HepG2 (cell line): ENCODE measurements at regions not wholly inside any gene's neighbourhood (a gene's known extent, or its start where the extent isn't known, plus 50 kb on each side); places are given as distances from the start of the nearest gene placed in this dataset.

Experiments used
- ATAC-seq: fragments of 200-7000 bp; cut with Tn5 transposase; 3 replicates; pipeline ENCODE4 v1.9.1; 2020; ENCODE audit warnings: mild to moderate bottlenecking, moderate library complexity
- BruUV-seq: library from RNA; stranded (reverse); fragments of 400-500 nt; replicated peaks from 2 replicates; lab custom pipeline; 2021; lab: Mats Ljungman, UMichigan
- CTCF ChIA-PET: fragments of 300-600 bp; formaldehyde crosslinking; extraction: SDS; loops from one replicate; lab custom pipeline; 2021; ENCODE audit warnings: low total read pairs, inconsistent platforms, low intra/inter-chr PET ratio; lab: Yijun Ruan, JAX
- POLR2A ChIA-PET: fragments of 350-600 bp; sonication (Branson Sonifier 250); formaldehyde crosslinking; loops from one replicate; lab custom pipeline; 2020; ENCODE audit warnings: antibody characterized with exemption, inconsistent platforms; lab: Yijun Ruan, JAX
- DNase-seq: peaks from one replicate; pipeline ENCODE4 v3.0.0-alpha.2; 2015; ENCODE audit warnings: low spot score
- FAIRE-seq: peaks from 3 replicates; lab custom pipeline; 2011; peaks lifted over from hg19 to GRCh38; lab: Jason Lieb, UNC
- H2AFZ ChIP-seq: one replicate; pipeline ENCODE4 v1.6.1; 2011; ENCODE audit warnings: low read length, inconsistent platforms
- H3K27ac ChIP-seq: fragments of 300-600 bp; 3 replicates; pipeline ENCODE4 v1.8.0; 2011; ENCODE audit warnings: mixed run types, mild to moderate bottlenecking, mixed read lengths, low read length, inconsistent platforms; ENCODE audit not compliant: insufficient read depth; ENCODE audit errors: extremely low read length
- H3K27me3 ChIP-seq, 2 experiments: fragments of 200-600 bp in 1 of 2; 2 replicates in 1 of 2; 3 replicates in 1 of 2; pipeline versions ENCODE4 v1.6.0 to v1.8.0; 2011; ENCODE audit warnings: low read length in 2 of 2, mild to moderate bottlenecking in 2 of 2, moderate library complexity in 2 of 2, inconsistent platforms in 1 of 2; ENCODE audit not compliant: insufficient read depth in 2 of 2, control insufficient read depth in 1 of 2
- H3K36me3 ChIP-seq, 2 experiments: fragments of 200-600 bp in 1 of 2; replicated peaks in 1 of 2; 2 replicates in 1 of 2; 3 replicates in 1 of 2; pipeline versions ENCODE4 v1.5.1 to v1.8.0; 2011; ENCODE audit warnings: low read length in 2 of 2, inconsistent platforms in 1 of 2; ENCODE audit not compliant: insufficient read depth in 2 of 2, control insufficient read depth in 1 of 2
- H3K4me1 ChIP-seq: 2 replicates; pipeline ENCODE4 v1.5.1; 2012; ENCODE audit warnings: low read length, inconsistent platforms; ENCODE audit not compliant: insufficient read depth
- H3K4me2 ChIP-seq: 2 replicates; pipeline ENCODE4 v1.6.0; 2011; ENCODE audit warnings: low read depth, low read length, inconsistent platforms
- H3K4me3 ChIP-seq, 3 experiments: fragments of 200-600 bp in 1 of 3; sonication (generic), shearing (Covaris generic) in 1 of 3; replicated peaks in 1 of 3; 2 replicates each; pipeline ENCODE4 v1.5.1; 2011 to 2016; ENCODE audit warnings: low read length in 3 of 3, inconsistent platforms in 2 of 3, low read depth in 2 of 3, mild to moderate bottlenecking in 2 of 3, control low read depth in 1 of 3, mixed read lengths in 1 of 3; ENCODE audit not compliant: insufficient read depth in 1 of 3
- H3K79me2 ChIP-seq: one replicate; pipeline ENCODE4 v1.6.1; 2011; ENCODE audit warnings: low read length, inconsistent platforms; ENCODE audit not compliant: insufficient read depth
- H3K9ac ChIP-seq: 2 replicates; pipeline ENCODE4 v1.6.0; 2011; ENCODE audit warnings: mild to moderate bottlenecking, low read depth, low read length, inconsistent platforms; ENCODE audit not compliant: insufficient read depth
- H3K9me3 ChIP-seq: 2 replicates; pipeline ENCODE4 v1.5.1; 2012; ENCODE audit warnings: mild to moderate bottlenecking, low read length
- H4K20me1 ChIP-seq: 2 replicates; pipeline ENCODE4 v1.6.0; 2011; ENCODE audit warnings: inconsistent platforms, mild to moderate bottlenecking, low read length, moderate library complexity; ENCODE audit not compliant: insufficient read depth
- ATAD3A ChIP-seq: sonication (generic); formaldehyde crosslinking; IDR thresholded peaks from 2 replicates; pipeline ENCODE4 v1.4.0; 2020; ENCODE audit warnings: missing genetic modification reagents
- CBX1 ChIP-seq: IDR thresholded peaks from one replicate; pipeline ENCODE4 v1.6.1; 2016; ENCODE audit warnings: antibody characterized with exemption, low read depth
- CCAR2 ChIP-seq: fragments of 200-400 bp; formaldehyde crosslinking; optimal IDR thresholded peaks from 2 replicates; pipeline ENCODE3; 2018; ENCODE audit warnings: low read depth, mild to moderate bottlenecking, low read length, moderate library complexity
- ELF1 ChIP-seq: sonication (generic); formaldehyde crosslinking; IDR thresholded peaks from 2 replicates; pipeline ENCODE4 v1.4.0; 2020; ENCODE audit warnings: missing genetic modification reagents
- HMGXB3 ChIP-seq: sonication (generic); formaldehyde crosslinking; IDR thresholded peaks from 2 replicates; pipeline ENCODE4 v1.4.0; 2020; ENCODE audit warnings: missing genetic modification reagents, borderline replicate concordance
- MED8 ChIP-seq: sonication (generic); formaldehyde crosslinking; IDR thresholded peaks from 2 replicates; pipeline ENCODE4 v1.8.1; 2023; ENCODE audit warnings: mild to moderate bottlenecking, missing genetic modification reagents; ENCODE audit not compliant: insufficient replicate concordance
- MYC ChIP-seq: sonication (generic); formaldehyde crosslinking; IDR thresholded peaks from 2 replicates; pipeline ENCODE4 v1.9.0; 2021; ENCODE audit warnings: missing genetic modification reagents, borderline replicate concordance
- NCOA1 ChIP-seq: sonication (generic); formaldehyde crosslinking; IDR thresholded peaks from 2 replicates; pipeline ENCODE4 v1.9.0; 2021; ENCODE audit warnings: missing genetic modification reagents
- PLRG1 ChIP-seq: fragments of 450-650 bp; conservative IDR thresholded peaks from 2 replicates; pipeline ENCODE4 v1.6.1; 2016
- REXO4 ChIP-seq: sonication (generic); formaldehyde crosslinking; IDR thresholded peaks from 2 replicates; pipeline ENCODE4 v1.8.0; 2022; ENCODE audit warnings: missing genetic modification reagents, mild to moderate bottlenecking, borderline replicate concordance
- RXRA ChIP-seq: sonication (generic); formaldehyde crosslinking; IDR thresholded peaks from 2 replicates; pipeline ENCODE4 v1.5.1; 2020; ENCODE audit warnings: missing genetic modification reagents
- ZNF296 ChIP-seq: sonication (generic); formaldehyde crosslinking; conservative IDR thresholded peaks from 2 replicates; pipeline ENCODE4 v1.5.0; 2020; ENCODE audit warnings: mild to moderate bottlenecking, missing genetic modification reagents
- ZNF382 ChIP-seq: sonication (generic); formaldehyde crosslinking; IDR thresholded peaks from 2 replicates; pipeline ENCODE4 v1.5.0; 2020; ENCODE audit warnings: missing genetic modification reagents, mild to moderate bottlenecking, borderline replicate concordance
- ZNF513 ChIP-seq: sonication (generic); formaldehyde crosslinking; conservative IDR thresholded peaks from 2 replicates; pipeline ENCODE4 v1.5.0; 2020; ENCODE audit warnings: missing genetic modification reagents
- ZNF577 ChIP-seq: sonication (generic); formaldehyde crosslinking; IDR thresholded peaks from 2 replicates; pipeline ENCODE4 v1.4.0; 2020; ENCODE audit warnings: mild to moderate bottlenecking, low read depth, missing genetic modification reagents, borderline replicate concordance
- ZNF605 ChIP-seq: sonication (generic); formaldehyde crosslinking; IDR thresholded peaks from 2 replicates; pipeline ENCODE4 v1.8.0; 2022; ENCODE audit warnings: mild to moderate bottlenecking, missing genetic modification reagents
- WGBS: methylation state at CpG from one replicate; pipeline ENCODE4 v1.1.6; 2017; ENCODE audit warnings: low lambda C conversion rate; 5-methylcytosine and 5-hydroxymethylcytosine counted together
- in situ Hi-C: cut with HindIII; loops from 2 replicates; pipeline ENCODE4 v1.10.0; 2017; ENCODE audit warnings: low pct_unique_long_range_greater_than_20kb; ENCODE audit not compliant: extremely low pct_ligation_motif_present
- intact Hi-C: fragments of 100-400 bp; cut with micrococcal nuclease; formaldehyde crosslinking; loops from one replicate; pipeline ENCODE4 v1.10.0; 2022; ENCODE audit not compliant: unreplicated experiment

GRCh38 chr10:111944331-111944730 lies 239.2 kb downstream of the GPAM start:
- no peak overlapping the region for H3K4me3 ChIP-seq
- H3K27ac ChIP-seq: no peak overlapping the region
- in situ Hi-C loops (no loop called here), intact Hi-C loops (no loop called here)
- H3K27me3 ChIP-seq: 0 out of 5 replicates have a peak, but pooled peaks cover 0 to 3% of the 10 kb centered on the region in 2 experiments
- no peak overlapping the region for H2AFZ ChIP-seq
- BruUV-seq: no TSS peak
- 50% methylated on average over 2 of the region's 6 CpGs for WGBS
- POLR2A ChIA-PET: no interaction called here
- no peak for FAIRE-seq
- DNase-seq: peak; percentile 7
- TF ChIP-seq ZNF605 (no peak), NCOA1 (no peak), HMGXB3 (no peak), ATAD3A (CRISPR knock-in tag) (no peak), MYC (CRISPR knock-in tag) (no peak), ZNF577 (CRISPR knock-in tag) (no peak), ZNF513 (no peak), CCAR2 (no peak), CBX1 (no peak), REXO4 (no peak), MED8 (CRISPR knock-in tag) (no peak), ELF1 (CRISPR knock-in tag) (no peak), PLRG1 (no peak), ZNF382 (CRISPR knock-in tag) (no peak), ZNF296 (no peak), RXRA (CRISPR knock-in tag) (no peak)
- no peaks in the 10 kb centered on the region for H3K36me3 ChIP-seq
- H3K4me2 ChIP-seq: no peak overlapping the region
- H3K4me1 ChIP-seq: no peaks in the 10 kb centered on the region
- H4K20me1 ChIP-seq: no peaks in the 10 kb centered on the region
- CTCF ChIA-PET: no interaction called here
- no peaks in the 10 kb centered on the region for H3K79me2 ChIP-seq
- no peak overlapping the region for H3K9ac ChIP-seq
- ATAC-seq: peak; percentile 98
- no peaks in the 10 kb centered on the region for H3K9me3 ChIP-seq
